DMS 273 (cell line): ENCODE measurements at regions not wholly inside any gene's neighbourhood (a gene's known extent, or its start where the extent isn't known, plus 50 kb on each side); places are given as distances from the start of the nearest gene placed in this dataset.
"Not testable (repeated sequence)": the region's sequence is repeated elsewhere in the genome, so short reads cannot be mapped to it uniquely, and the experiment has no call there.

Experiments
- DNase-seq: peaks from one replicate; lab custom pipeline; 2025; ENCODE audit not compliant: unreplicated experiment; lab: John Stamatoyannopoulos, UW

DNA sequence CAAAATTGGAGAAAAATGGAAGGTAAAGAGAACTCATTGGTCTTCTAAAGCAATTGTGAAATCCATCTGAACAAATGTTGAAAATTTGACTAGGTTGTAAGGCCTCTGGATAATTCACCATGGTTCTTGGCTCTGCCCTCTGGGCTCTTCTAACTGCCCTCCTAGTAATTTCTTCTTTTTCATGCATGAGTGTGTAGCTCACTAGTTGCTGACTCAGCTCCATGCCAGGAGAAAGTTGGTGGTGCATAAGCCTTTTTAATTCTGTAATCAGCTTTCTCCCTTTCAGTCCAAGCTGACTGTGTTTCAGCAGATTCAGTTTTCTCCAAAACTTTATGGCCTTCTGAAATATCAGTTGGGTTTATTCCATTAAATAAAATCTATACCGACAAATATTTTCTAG lies 877.8 kb upstream of the ATXN7L3B start:
- no peak for DNase-seq

DNA sequence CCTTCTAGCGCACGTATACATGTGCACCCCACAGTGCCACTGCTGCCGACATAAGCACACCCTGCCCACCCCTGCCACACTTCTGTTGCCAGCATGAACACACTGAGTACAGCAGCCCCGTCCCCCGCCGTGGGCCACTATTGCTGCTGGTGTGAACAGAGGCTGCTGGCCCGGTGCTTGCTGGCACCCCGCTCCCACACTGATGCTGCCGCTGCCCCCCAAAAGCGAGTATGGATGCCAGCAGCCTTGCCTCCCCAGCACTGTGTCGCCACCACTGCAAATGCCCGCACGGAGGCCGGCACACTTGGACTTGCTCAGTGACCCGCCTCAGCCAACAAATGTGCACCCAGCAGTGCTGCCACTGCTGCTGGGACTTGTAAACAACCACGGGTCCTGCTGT lies 872.4 kb upstream of the ATXN7L3B start:
- no peak for DNase-seq

GRCh38 chr12:73671550-73671949 lies 866.1 kb upstream of the ATXN7L3B start:
- not testable (repeated sequence) for DNase-seq

DNA sequence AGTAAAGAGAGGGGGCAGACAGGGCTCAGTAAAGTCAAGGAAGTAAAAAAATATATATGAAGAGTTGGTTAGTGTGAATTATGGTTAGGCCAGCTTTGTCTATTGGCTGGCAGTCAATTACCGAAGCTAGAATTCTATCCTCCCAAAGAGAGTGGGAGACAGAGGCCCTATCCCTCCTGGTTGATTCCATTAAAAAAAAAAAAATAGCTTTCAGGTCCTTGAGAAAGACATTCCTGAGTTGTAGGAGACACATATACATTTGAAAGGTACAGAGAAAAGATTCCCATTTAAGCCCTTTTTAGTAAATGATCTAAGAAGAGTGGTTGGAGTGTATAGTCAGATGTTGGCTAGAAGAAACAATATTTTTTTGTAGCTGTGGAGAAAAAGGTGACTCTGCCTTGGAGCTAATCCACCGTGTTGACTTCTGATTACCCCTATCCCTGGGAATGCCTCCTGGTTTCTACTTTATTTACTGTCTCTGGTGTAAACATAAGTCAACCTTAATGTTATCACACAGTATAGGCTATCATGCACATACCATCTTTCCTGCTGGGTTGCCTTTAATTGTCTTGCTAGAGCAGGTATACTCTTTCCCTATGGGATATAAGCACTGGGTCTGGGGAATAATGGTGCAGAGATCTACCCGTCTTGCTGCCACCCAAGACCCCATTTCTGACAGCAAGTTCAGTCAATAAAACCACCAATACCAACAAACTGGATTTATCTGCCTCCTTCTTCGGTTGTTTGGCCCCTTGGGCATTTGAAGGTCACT lies 859.9 kb upstream of the ATXN7L3B start:
- no peak for DNase-seq

DNA sequence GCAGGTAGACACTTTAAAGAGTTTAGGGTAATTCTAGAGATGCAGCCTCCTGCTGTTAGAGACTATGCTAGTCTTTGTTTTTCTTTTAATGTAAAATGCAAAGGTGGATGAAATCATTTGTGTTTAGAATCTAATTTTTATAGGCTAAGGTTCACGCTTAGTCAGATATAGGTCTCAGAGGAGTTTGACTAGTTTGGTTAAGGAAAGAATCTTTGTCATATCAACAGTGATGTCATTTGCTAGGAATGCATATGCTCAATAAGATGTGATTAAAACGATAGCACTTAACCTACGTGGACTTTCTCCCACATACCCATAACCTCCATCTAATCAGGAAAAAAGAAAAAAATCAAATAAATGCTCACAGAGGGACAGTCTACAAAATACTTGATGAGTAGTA lies 859.3 kb upstream of the ATXN7L3B start:
- no peak for DNase-seq

GRCh38 chr12:73699318-73699717 lies 838.3 kb upstream of the ATXN7L3B start:
- no peak for DNase-seq

DNA sequence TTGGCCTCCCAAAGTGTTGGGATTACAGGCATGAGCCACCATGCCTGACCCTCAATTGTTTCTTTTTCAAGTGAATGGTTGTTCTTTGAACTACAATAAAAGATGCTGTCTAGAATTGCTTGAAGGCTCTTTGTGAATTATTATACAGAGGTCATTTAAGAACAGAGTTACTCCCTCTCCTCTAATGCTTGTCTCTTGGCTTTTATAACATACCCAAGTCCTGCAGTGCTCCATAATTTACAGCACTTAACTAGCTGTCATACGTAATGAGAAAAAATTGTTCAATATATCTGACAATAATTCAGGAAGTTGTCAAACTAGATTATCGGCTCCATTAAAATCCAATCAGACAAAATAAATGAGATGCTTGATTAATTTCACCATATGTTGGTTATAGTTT lies 823.0 kb upstream of the ATXN7L3B start:
- DNase-seq: no peak

DNA sequence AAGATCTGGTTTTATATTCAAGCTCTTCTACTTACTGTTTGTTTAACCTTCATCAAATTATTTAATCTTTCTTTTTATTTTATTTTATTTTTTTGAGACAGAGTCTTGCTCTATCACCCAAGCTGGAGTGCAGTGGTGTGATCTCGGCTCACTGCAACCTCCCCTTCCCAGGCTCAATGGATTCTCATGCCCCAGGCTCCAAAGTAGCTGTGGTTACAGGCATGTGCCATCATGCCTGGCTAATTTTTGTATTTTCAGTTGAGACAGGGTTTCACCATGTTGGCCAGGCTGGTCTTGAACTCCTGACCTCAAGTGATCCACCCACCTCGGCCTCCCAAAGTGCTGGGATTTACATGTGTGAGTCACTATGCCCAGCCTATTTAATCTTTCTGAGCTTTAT lies 821.5 kb upstream of the ATXN7L3B start:
- DNase-seq: not testable (repeated sequence)

DNA sequence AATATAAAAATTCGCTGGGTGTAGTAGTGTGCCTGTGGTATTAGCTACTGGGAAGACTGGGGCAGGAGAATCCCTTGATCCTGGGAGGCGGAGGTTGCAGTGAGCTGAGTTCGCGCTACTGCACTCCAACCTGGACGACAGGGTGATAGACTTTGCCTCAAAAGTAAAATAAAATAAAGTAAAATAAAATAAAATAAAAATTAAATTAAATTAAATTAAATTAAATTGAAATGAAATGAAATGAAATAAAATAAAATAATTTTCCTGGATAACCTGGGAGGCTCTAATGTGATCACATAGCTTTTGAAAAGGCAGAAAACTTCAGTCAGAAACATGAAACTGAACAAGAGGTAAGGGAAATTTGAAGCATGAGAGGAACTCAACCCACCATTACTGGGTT lies 818.4 kb upstream of the ATXN7L3B start:
- no peak for DNase-seq

DNA sequence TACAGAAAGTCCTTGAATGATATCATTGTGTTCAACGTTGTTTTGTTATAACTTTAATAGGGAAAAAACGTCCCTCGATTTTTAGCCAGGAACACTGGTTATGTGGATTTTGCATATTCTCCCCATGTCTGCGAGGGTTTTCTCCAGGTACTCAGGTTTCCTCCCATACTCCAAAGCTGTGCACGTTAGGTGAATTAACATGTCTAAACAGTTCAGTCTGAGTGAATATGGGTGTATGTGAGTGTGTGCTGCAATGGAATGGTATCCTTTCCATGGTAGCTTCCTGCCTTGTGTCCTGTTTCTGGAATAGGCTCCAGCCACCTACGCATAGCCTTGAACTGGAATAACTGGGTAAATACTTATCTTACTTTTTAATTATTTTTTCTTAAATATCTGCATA lies 810.8 kb upstream of the ATXN7L3B start:
- DNase-seq: no peak

DNA sequence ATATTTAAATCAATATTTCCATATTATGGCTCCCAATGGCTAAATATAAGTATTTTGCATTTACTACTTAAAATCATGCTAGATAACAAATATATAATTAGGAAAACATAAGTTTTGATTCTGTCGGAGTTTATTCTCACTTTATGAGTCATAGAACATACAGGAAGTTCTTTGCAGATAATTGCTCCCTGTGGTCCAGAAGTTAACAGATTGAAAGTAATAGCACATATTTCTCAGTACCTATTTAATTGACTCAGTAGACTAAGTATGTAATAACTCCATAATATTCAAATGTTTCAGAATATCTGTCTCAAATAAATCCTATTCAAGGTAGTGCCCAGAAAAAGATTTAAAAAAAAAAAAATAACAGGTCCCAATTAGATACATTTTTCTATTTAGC lies 806.0 kb upstream of the ATXN7L3B start:
- DNase-seq: no peak

GRCh38 chr12:73769337-73769736 lies 768.3 kb upstream of the ATXN7L3B start:
- DNase-seq: no peak

DNA sequence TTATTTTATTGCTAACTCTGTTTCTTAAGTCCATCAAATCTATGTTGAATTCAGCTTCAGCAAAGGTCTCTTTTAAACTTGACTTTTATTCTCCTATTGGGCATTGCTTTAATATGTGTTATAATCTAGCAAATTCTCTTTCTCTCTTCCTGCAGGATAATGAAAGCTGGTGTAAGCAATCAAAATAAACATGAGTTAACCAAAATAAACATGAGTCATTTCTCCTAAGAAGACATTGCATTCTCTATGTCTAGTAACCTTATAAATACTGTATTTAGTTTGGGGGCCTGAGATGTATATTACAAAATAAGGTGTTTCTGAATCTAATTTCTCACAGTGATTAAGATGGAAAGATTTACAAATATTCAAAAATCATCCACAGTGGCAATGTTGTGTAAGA lies 739.1 kb upstream of the ATXN7L3B start:
- DNase-seq: no peak

DNA sequence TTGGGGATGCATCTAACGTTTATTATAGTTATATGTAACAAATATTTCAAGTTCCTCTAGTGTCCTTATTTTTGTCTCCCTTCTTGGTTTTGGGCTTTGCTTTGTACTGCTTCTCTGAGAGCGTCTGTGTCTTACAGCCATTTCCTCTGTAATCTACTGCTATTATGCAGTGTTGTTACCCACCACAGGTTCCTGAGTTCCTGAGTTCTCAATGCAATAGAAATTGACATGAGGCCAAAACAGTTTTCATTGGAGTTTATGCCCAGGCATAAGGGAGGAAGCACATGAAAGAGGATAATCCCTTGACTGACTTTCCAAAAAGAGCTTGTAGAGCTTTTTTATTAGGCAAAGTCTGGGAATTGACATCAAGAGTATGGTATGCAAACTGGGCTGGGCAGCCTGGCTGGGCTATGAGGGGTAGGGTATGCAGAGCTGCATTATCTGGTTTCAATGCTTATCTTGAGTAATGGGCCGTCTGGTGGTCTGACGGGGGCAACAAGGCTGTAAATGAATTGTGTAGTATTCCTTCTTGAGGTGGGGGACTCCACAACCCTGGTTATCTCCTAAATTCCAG lies 722.5 kb upstream of the ATXN7L3B start:
- DNase-seq: no peak

DNA sequence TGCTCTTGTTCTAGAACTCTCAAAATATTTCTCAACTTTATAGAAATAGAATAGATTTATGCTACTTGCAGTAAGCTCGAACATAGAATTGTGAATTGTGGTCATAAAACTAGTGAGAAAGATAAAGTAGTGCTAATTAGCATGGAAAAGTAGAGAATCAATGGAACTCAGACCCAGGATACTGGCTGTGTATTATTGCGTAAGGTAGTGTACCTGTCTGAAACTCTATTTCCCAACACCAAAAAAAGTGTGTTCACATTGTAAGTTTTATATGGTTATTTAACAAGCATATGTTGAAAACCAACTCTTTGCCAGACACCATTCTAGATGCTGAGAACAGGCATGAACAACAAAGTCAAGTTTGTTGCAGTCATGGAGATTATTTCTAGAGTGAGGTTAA lies 720.5 kb upstream of the ATXN7L3B start:
- DNase-seq: no peak

GRCh38 chr12:73833746-73834145 lies 703.9 kb upstream of the ATXN7L3B start:
- no peak for DNase-seq

- DNase-seq: no peak
Measured at GRCh38 chr12:73841963-73842362, 695.7 kb upstream of the ATXN7L3B start.

DNA sequence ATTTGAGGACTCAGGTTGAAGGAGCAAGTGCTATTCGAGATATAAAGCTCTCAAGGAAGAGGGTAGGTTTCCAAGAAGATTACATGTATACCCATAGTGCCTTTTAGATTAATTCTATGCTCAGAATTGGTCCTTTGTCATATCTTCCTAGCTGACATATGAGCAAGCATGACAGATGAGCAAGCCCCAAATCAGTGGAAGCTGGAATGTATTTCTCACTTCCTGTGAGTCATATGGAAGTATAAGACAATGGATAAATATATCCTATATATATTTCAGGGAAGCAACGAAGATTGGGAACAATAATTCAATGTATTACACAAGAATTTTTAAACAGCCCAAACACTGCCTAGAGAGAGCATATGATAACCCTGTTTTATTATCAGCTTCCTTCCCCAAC lies 674.1 kb upstream of the ATXN7L3B start:
- DNase-seq: no peak

DNA sequence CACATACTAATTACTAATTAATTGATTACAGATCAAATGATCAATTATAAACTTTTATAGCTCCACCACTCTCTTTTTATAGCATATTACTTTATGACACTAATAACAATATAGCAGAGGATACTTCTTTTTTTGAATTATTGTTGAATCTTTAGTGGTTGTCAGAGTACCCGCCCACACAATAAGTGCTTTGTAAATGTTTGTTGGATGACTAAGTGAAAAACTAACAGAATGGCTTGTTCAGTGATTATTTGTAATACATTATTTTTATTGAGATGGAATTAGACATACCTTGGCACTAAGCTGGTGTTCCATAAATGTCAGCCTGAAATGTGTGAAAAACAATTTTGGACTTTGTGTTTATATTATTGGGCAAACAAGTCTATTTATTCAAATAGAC lies 670.5 kb upstream of the ATXN7L3B start:
- DNase-seq: no peak

- DNase-seq: not testable (repeated sequence)
Measured at GRCh38 chr12:73877291-73877690, 660.3 kb upstream of the ATXN7L3B start.

DNA sequence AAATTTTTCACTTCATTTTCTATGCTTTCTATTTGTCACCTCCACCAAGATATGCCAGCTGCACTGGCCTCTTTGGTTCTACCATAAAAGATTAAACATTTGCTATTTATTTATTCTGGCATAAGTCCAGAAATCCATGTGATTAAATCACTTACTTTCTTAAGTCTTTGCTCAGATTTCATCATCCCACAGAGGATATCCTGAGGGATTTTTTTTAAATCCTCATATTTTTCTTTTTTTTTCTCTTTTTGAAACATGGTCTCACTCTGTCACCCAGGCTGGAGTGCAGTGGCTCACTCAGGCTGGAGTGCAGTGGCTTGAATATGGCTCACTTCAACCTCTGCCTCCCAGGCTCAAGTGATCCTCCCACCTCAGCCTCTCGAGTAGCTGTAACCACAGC lies 645.4 kb upstream of the ATXN7L3B start:
- no peak for DNase-seq

DNA sequence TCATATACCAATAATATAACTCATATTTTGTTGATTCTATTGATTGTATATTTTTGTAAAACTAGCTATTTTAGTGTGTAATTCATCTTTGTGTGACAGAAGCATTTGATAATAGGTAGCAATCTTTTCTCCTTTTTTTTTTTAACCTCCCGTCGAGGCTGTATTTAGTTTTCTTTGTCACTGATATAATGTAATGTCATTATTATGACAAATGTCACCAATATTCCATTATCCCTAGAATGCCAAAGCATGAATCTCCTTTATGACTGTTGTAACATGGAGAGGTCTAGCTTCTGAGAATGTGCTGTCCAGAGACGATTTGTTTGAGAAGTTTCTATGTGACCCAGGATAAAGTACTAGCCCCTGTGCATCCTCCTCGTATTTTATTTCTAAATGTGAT lies 639.0 kb upstream of the ATXN7L3B start:
- no peak for DNase-seq

DNA sequence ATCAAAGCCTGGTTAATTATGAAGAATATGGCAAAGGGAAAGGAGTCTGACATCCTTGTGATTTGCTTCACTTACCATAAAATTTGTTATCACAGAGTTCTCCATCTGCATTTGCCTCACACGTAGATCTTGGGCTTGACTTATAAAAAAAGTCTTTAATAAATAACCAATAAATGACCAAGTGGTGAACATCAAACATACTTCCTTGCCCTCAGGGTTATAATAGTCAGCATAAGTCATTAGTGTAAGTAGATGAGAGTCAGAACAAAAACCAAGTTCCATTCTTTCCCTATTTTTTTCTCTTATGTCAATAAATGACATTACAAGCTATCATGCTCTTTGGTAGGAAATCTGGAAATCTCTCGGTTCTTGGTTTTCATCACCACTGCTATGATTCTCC lies 635.4 kb upstream of the ATXN7L3B start:
- no peak for DNase-seq
